Erythroblast (primary cell): ENCODE measurements at regions not wholly inside any gene's neighbourhood (a gene's known extent, or its start where the extent isn't known, plus 50 kb on each side); places are given as distances from the start of the nearest gene placed in this dataset.

Experiments used
- GATA1 ChIP-seq: IDR thresholded peaks from 2 replicates; pipeline ENCODE4 v1.6.1; 2011; ENCODE audit warnings: low read depth, mild to moderate bottlenecking, control low read depth, low read length, moderate library complexity
- POLR2A ChIP-seq: IDR thresholded peaks from 2 replicates; pipeline ENCODE4 v1.6.1; 2011; ENCODE audit warnings: mild to moderate bottlenecking, low read length

DNA sequence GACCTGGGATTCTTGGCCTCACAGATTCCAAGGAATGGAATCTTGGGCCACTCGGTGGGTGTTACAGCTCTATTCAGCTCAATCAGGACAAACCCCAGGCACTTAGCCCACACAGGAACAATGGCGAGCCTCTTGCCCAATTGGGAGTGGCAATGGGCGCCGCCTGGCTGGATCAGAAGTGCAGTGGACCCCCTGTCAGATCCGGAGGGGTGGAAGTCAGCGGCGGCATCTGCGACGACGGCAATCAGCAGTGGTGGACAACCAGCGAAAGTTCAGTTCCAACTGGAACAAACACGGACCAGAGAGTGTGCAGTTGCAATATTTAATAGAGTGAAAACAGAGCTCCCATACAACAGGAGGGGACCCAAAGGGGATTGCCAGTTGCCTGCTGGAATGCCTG, 378.3 kb downstream of the CDH9 start:
- TF ChIP-seq POLR2A (no peak), GATA1 (no peak)
